A549 (cell line): ENCODE measurements at regions not wholly inside any gene's neighbourhood (a gene's known extent, or its start where the extent isn't known, plus 50 kb on each side); places are given as distances from the start of the nearest gene placed in this dataset.

ENCODE experiments used
- ATAC-seq, 2 experiments: fragments of 200-7000 bp in 1 of 2; fragments of >200 bp in 1 of 2; cut with Nextera tagmentation in 1 of 2; cut with Tn5 transposase in 1 of 2; 3 replicates each; pipeline versions ENCODE4 v1.8.0 to v1.9.1; 2018 to 2020; ENCODE audit warnings: mild to moderate bottlenecking in 1 of 2, moderate library complexity in 1 of 2
- CTCF ChIA-PET: fragments of 300-600 bp; sonication (Branson Sonifier 250); formaldehyde crosslinking; extraction: SDS; loops from one replicate; lab custom pipeline; 2021; ENCODE audit warnings: antibody characterized with exemption, inconsistent platforms; lab: Yijun Ruan, JAX
- POLR2A ChIA-PET: fragments of 350-600 bp; formaldehyde crosslinking; extraction: SDS; loops from one replicate; lab custom pipeline; 2021; ENCODE audit warnings: antibody characterized with exemption, inconsistent platforms; lab: Yijun Ruan, JAX
- DNase-seq, 2 experiments: peaks; one replicate each; pipeline versions ENCODE4 v3.0.0 to v3.0.0-alpha.2; 2011 to 2016; ENCODE audit warnings: low read depth in 1 of 2, low spot score in 1 of 2
- FAIRE-seq: peaks from 2 replicates; lab custom pipeline; 2011; peaks lifted over from hg19 to GRCh38; lab: Jason Lieb, UNC
- H3K27ac ChIP-seq, 2 experiments: fragments of >200 bp; sonication (Bioruptor Twin); formaldehyde crosslinking; 3 replicates each; pipeline ENCODE4 v1.5.1; 2016 to 2017
- H3K4me1 ChIP-seq: fragments of >200 bp; sonication (Bioruptor Twin); formaldehyde crosslinking; 3 replicates; pipeline ENCODE4 v1.6.1; 2016
- H3K4me2 ChIP-seq: fragments of >200 bp; sonication (Bioruptor Twin); formaldehyde crosslinking; 3 replicates; pipeline ENCODE4 v1.6.1; 2016
- H3K4me3 ChIP-seq: fragments of >200 bp; sonication (Bioruptor Twin); formaldehyde crosslinking; 3 replicates; pipeline ENCODE4 v1.5.1; 2016
- H3K9me3 ChIP-seq: fragments of >200 bp; sonication (Bioruptor Twin); formaldehyde crosslinking; 3 replicates; pipeline ENCODE4 v1.6.1; 2016
- CEBPB ChIP-seq, 2 experiments: fragments of >200 bp in 1 of 2; sonication (Bioruptor Twin) in 1 of 2; formaldehyde crosslinking in 1 of 2; IDR thresholded peaks; 2 replicates each; pipeline ENCODE4 v1.6.1; 2012 to 2016
- CHD2 ChIP-seq: fragments of 150-350 bp; IDR thresholded peaks from 2 replicates; pipeline ENCODE4 v1.6.1; 2014; ENCODE audit warnings: low read length; ENCODE audit not compliant: partially characterized antibody
- CTCF ChIP-seq: fragments of >200 bp; sonication (Bioruptor Twin); formaldehyde crosslinking; IDR thresholded peaks from 3 replicates; pipeline ENCODE4 v1.5.1; 2016
- EHMT2 ChIP-seq: fragments of 200-600 bp; sonication (generic); IDR thresholded peaks from 2 replicates; pipeline ENCODE4 v1.6.1; 2016; ENCODE audit warnings: antibody characterized with exemption, low read depth, mild to moderate bottlenecking, moderate library complexity
- EP300 ChIP-seq, 2 experiments: fragments of >200 bp; sonication (Bioruptor Twin); formaldehyde crosslinking; IDR thresholded peaks; 2 replicates in 1 of 2; 3 replicates in 1 of 2; pipeline ENCODE4 v1.6.1; 2016 to 2017
- FOSB ChIP-seq: fragments of 250-450 bp; sonication (Bioruptor Pico); IDR thresholded peaks from 2 replicates; pipeline ENCODE4 v1.5.0; 2020; ENCODE audit warnings: mild to moderate bottlenecking, moderate library complexity
- GATA3 ChIP-seq: IDR thresholded peaks from 2 replicates; pipeline ENCODE4 v1.6.1; 2012; ENCODE audit warnings: borderline replicate concordance
- HEYL ChIP-seq: fragments of 250-450 bp; sonication (Bioruptor Pico); IDR thresholded peaks from 2 replicates; pipeline ENCODE4 v1.8.0; 2021; ENCODE audit warnings: mild to moderate bottlenecking, moderate library complexity
- HOXA7 ChIP-seq: fragments of 250-450 bp; sonication (Bioruptor Pico); IDR thresholded peaks from 2 replicates; pipeline ENCODE4 v1.5.0; 2020; ENCODE audit warnings: mild to moderate bottlenecking, moderate library complexity
- HOXB13 ChIP-seq: fragments of 250-450 bp; sonication (Bioruptor Pico); IDR thresholded peaks from 2 replicates; pipeline ENCODE4 v1.5.0; 2020; ENCODE audit warnings: low read depth, mild to moderate bottlenecking, moderate library complexity
- HOXB5 ChIP-seq: fragments of 250-450 bp; sonication (Bioruptor Pico); IDR thresholded peaks from 2 replicates; pipeline ENCODE4 v1.5.0; 2020; ENCODE audit warnings: mild to moderate bottlenecking, moderate library complexity
- JUN ChIP-seq, 2 experiments: fragments of >200 bp; sonication (Bioruptor Twin); formaldehyde crosslinking; IDR thresholded peaks; 2 replicates in 1 of 2; 3 replicates in 1 of 2; pipeline ENCODE4 v1.6.1; 2016 to 2017
- MAFK ChIP-seq: fragments of 450-650 bp; IDR thresholded peaks from 2 replicates; pipeline ENCODE4 v1.6.1; 2014; ENCODE audit not compliant: partially characterized antibody
- MAZ ChIP-seq: fragments of 150-350 bp; IDR thresholded peaks from 2 replicates; pipeline ENCODE4 v1.6.1; 2014; ENCODE audit warnings: antibody characterized with exemption, low read depth, low read length, borderline replicate concordance
- MYC ChIP-seq: IDR thresholded peaks from 2 replicates; pipeline ENCODE4 v1.6.1; 2012; ENCODE audit warnings: mild to moderate bottlenecking, inconsistent platforms, low read length, improper control_type of control experiment, borderline replicate concordance
- NFE2L2 ChIP-seq: fragments of 150-350 bp; conservative IDR thresholded peaks from 2 replicates; pipeline ENCODE4 v1.6.1; 2014; ENCODE audit warnings: low read length
- NPAS2 ChIP-seq: fragments of 250-450 bp; sonication (Bioruptor Pico); IDR thresholded peaks from 2 replicates; pipeline ENCODE4 v1.8.0; 2022; ENCODE audit warnings: mild to moderate bottlenecking, moderate library complexity, borderline replicate concordance
- NR3C1 ChIP-seq: fragments of >200 bp; sonication (Bioruptor Twin); formaldehyde crosslinking; IDR thresholded peaks from 3 replicates; pipeline ENCODE4 v1.6.1; 2017
- POLR2A ChIP-seq: IDR thresholded peaks from 2 replicates; pipeline ENCODE4 v1.6.1; 2012; ENCODE audit warnings: mild to moderate bottlenecking, low read length
- POLR2AphosphoS2 ChIP-seq: conservative IDR thresholded peaks from 2 replicates; pipeline ENCODE4 v1.6.1; 2012; ENCODE audit warnings: low read length, improper control_type of control experiment, inconsistent platforms
- REST ChIP-seq: fragments of 200-600 bp; sonication (generic); IDR thresholded peaks from 2 replicates; pipeline ENCODE4 v1.6.1; 2016; ENCODE audit warnings: antibody characterized with exemption, mild to moderate bottlenecking, moderate library complexity
- RNF2 ChIP-seq: fragments of 200-600 bp; sonication (generic); IDR thresholded peaks from 2 replicates; pipeline ENCODE4 v1.6.1; 2016; ENCODE audit warnings: low read depth, mild to moderate bottlenecking, antibody characterized with exemption, moderate library complexity, borderline replicate concordance
- TP53 ChIP-seq: fragments of 250-450 bp; sonication (Bioruptor Pico); IDR thresholded peaks from 2 replicates; pipeline ENCODE4 v1.5.0; 2021; ENCODE audit warnings: mild to moderate bottlenecking, moderate library complexity
- ZFP36 ChIP-seq: fragments of 450-650 bp; IDR thresholded peaks from 2 replicates; pipeline ENCODE4 v1.6.1; 2014; ENCODE audit warnings: borderline replicate concordance; ENCODE audit not compliant: partially characterized antibody
- WGBS: methylation state at CpG from one replicate; pipeline ENCODE4 v1.1.6; 2017; ENCODE audit errors: missing lambda C conversion rate; 5-methylcytosine and 5-hydroxymethylcytosine counted together
- TF ChIP-seq, protein P1 (sequence below): fragments of 450-650 bp; IDR thresholded peaks from 2 replicates; pipeline ENCODE4 v1.6.1; 2014; ENCODE audit warnings: antibody characterized with exemption
- TF ChIP-seq, protein P2 (sequence below): fragments of >200 bp; sonication (Bioruptor Twin); formaldehyde crosslinking; IDR thresholded peaks from 2 replicates; pipeline ENCODE4 v1.6.1; 2016

GRCh38 chr14:87207756-87208155 is 785.2 kb downstream of the GALC start:
- TF ChIP-seq HOXB5 (CRISPR knock-in tag) (no peak), REST (no peak), CTCF (no peak), FOSB (CRISPR knock-in tag) (no peak), NFE2L2 (no peak), NPAS2 (CRISPR knock-in tag) (no peak), EP300 (IDR thresholded peaks at IDR 0.05) (no peak), GATA3 (no peak), CEBPB (IDR thresholded peaks at IDR 0.05) (no peak), ZFP36 (no peak), RNF2 (no peak), EHMT2 (no peak)
- TF ChIP-seq, protein P1, sequence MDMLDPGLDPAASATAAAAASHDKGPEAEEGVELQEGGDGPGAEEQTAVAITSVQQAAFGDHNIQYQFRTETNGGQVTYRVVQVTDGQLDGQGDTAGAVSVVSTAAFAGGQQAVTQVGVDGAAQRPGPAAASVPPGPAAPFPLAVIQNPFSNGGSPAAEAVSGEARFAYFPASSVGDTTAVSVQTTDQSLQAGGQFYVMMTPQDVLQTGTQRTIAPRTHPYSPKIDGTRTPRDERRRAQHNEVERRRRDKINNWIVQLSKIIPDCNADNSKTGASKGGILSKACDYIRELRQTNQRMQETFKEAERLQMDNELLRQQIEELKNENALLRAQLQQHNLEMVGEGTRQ, result no peak
- TF ChIP-seq, protein P2, sequence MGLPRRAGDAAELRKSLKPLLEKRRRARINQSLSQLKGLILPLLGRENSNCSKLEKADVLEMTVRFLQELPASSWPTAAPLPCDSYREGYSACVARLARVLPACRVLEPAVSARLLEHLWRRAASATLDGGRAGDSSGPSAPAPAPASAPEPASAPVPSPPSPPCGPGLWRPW, result no peak
- no peak for FAIRE-seq
- WGBS, result 2% methylated on average over 2 of the region's 2 CpGs

GRCh38 chr14:87205811-87206210 is 787.2 kb downstream of the GALC start:
- POLR2A ChIA-PET, result no interaction called here
- no peak for DNase-seq
- CTCF ChIA-PET, result no interaction called here
- no peak for FAIRE-seq
- Histone ChIP-seq H3K27ac (no peak overlapping the region), H3K4me2 (no peak overlapping the region), H3K4me3 (no peak overlapping the region), H3K9me3 (no peaks in the 10 kb centered on the region), H3K4me1 (no peaks in the 10 kb centered on the region)
- 0% methylated on average over 3 of the region's 3 CpGs for WGBS
- no peak for ATAC-seq
- TF ChIP-seq MYC (no peak), MAFK (no peak), HOXA7 (CRISPR knock-in tag) (no peak), HOXB5 (CRISPR knock-in tag) (no peak)

More at GRCh38 chr14:87207756-87208155, 785.2 kb downstream of the GALC start:
- Histone ChIP-seq H3K9me3 (no peaks in the 10 kb centered on the region), H3K4me1 (no peaks in the 10 kb centered on the region), H3K4me2 (no peak overlapping the region), H3K27ac (no peak overlapping the region), H3K4me3 (no peak overlapping the region)
- ATAC-seq (no peak), DNase-seq (no peak)
- ChIA-PET POLR2A (no interaction called here), CTCF (interaction anchor here (1.0 kb wide), 1 partner anchor 8 kb away, joined by 3 read pairs; no protein-coding TSS in a partner anchor)

GRCh38 chr14:87203346-87203745 is 789.6 kb downstream of the GALC start:
- no peaks in the 10 kb centered on the region for H3K4me1 ChIP-seq
- TF ChIP-seq TP53, result no peak
- TF ChIP-seq REST, result no peak
- TF ChIP-seq JUN (IDR thresholded peaks at IDR 0.05), result no peak
- TF ChIP-seq POLR2A, result no peak
- TF ChIP-seq HEYL (CRISPR knock-in tag), result no peak
- TF ChIP-seq NR3C1, result no peak
- no peak for TF ChIP-seq POLR2AphosphoS2
- no peak for TF ChIP-seq NPAS2 (CRISPR knock-in tag)
- TF ChIP-seq HOXB13, result no peak
- TF ChIP-seq NFE2L2, result no peak
- TF ChIP-seq CHD2, result no peak
- TF ChIP-seq MAZ, result no peak
- TF ChIP-seq, all 56 proteins: peak for 0
- FAIRE-seq (no peak), DNase-seq (no peak), ATAC-seq (no peak)
- ChIA-PET POLR2A (no interaction called here), CTCF (no interaction called here)
- 4% methylated on average over 5 of the region's 5 CpGs for WGBS
- H3K4me2 ChIP-seq, result no peak overlapping the region
- H3K27ac ChIP-seq, result no peak overlapping the region
- H3K4me3 ChIP-seq, result no peak overlapping the region
- H3K9me3 ChIP-seq, result no peaks in the 10 kb centered on the region
